MV-4-11 (cell line): ENCODE measurements at regions not wholly inside any gene's neighbourhood (a gene's known extent, or its start where the extent isn't known, plus 50 kb on each side); places are given as distances from the start of the nearest gene placed in this dataset.
A peak's percentile ranks its signal among the peaks of the same experiment; 100 is the strongest.

ENCODE experiments used
- DNase-seq: peaks from one replicate; lab custom pipeline; 2025; lab: John Stamatoyannopoulos, UW

DNA sequence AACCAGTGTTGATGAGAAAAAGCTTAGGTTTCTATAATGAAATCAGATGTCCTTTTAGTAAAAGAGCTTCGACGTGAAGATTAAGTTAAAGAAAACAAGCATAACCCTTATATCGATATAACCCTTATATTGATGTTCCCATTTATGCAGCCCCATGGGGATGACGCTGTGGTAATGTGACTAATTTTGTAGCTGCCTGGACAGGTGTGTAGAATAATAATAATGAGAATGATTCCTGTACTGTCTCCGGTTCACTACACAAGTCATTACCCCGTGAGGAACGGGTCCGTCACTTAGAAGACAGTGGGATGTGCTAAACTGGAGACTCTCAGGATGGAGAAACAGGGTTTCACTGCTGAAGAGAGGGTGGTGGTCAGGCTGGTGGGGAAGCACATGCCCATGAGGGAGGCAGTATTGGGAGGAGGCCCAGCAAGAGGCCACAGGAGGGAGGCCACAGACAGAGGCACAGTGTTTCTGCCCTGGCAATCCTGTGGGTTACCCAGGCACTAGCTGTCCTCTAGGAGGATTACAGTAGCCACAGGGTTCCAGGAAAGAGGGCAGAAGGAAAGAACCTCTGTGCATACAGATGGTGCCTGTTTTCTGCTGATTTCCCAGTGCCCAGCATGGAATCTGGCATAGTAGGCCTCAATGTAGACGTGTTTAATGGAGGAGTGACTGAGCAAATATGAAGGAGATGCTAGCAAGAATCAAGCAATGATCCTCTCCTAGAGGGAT is 191.1 kb upstream of the TSC22D2 start:
- DNase-seq = no peak

DNA sequence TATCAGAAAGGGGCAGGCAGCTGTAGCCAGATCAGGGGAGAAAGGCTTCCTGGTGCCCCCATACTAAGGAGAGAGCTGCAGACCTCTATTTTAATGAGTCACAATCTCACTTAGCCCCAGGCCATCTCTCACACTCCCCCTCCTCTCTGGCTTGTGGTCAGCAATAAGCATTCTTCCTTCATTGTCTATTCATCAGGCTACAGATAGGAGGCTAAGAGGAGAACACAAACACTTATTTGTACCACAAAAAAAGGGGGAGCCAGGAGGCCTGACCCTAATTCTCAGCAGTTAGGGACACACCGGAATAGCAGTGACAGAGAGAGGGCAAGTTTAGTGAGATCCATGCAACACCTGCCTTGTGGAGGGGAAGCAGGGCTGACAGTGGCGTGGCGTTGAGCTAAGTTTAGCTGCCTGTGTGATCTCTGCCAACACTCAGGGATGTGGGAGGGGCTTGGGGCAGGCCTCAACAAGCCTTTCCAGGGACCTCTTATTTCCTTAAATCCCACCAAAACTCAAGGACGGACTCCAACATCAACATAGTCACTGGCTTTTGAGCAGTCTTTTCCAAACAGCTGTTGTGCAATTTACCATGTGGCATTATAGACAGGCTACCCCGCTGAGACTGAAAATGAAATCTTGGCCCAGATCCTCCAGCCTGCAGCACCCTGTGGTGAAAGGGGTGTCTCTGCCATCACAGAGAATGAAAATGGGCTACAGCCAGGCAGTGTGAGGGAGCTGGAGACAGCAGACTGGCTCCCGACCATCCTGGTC is 191.9 kb upstream of the TSC22D2 start:
- peak; percentile 28 for DNase-seq

DNA sequence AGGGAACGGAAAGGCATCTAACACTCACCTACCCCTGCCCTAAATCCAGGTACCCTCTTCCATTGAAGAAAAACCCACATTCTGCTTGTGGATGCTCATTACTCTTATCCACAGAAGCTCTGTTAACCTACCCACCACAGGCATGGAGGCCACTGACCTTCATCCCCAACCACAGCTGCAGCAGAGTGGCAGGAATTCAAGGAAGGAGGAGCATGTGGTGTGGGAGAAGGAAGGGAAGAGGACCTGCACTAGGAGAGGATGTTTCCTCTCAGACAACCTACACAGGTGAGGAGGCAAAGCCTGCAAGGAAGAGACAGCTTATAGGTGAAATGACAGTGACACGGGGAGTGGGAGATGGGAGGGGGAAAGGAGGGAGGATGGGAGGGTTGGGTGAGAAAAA is 192.5 kb upstream of the TSC22D2 start:
- DNase-seq = no peak

DNA sequence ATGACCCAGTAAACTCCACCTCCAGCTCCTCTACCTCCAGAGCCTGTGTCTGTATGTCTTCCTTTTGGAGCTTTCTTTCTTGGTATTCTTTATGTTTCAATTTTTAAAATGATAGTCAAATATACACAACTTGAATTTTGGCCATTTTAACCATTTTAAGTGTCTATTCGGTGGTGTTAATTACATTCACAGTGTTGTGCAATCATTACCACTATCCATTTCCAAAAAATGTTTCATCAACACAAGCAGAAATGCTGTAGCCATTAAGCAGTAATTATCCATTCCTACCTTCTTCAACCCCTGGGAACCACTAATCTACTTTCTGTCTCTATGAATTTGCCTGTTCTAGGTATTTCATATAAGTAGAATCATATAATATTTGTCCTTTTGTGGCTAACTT is 194.5 kb upstream of the TSC22D2 start:
- no peak for DNase-seq

DNA sequence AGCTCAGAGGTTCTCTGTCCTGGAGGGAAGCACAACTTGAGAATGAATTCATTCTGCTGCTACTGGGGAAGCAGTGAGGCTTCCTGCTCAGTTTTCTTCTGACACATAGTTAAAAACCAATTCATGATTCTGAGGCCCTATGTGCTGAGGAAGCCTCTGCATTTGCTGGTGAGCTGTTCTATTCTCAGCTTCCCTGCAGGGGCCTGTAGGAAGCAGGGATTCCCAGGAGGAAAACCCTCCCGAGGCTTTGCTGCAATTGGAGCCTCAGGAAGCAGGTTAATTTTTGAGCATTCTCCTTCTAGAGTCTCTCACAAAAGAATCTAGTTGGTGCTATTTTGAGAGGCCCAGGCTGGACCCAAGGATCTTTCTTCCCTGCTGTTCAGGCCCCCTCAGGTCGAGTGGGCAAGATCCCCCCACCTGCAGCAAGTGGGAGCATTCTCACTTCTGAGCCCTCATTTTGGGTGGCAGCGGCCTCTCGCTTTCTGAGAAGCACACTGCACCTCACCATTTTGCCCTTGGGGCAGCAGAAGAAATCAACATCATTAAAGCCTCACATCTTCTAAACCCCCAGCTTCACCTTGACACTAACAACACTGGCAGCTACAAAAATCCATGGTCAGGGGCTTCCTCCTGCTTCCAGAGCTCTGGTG is 197.5 kb upstream of the TSC22D2 start:
- no peak for DNase-seq

DNA sequence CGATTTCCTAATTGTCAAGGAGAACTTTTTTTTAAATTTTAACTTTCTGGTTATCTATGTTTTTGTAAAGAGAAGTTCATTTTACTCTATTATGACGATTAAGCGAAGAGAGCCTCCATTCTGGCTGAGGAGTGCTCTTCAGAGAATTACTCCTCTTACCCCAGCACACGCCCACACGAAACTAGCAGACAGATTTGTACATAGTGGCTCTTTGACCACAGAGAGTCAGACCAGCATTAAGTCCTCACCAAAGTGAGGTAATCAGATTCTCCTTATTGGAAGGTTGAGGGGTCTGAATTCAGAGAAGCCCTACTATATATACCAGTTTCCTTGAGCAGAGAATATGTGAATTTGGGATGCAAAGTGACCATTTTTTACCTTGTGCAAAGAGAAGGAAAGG is 204.8 kb upstream of the TSC22D2 start:
- no peak for DNase-seq

DNA sequence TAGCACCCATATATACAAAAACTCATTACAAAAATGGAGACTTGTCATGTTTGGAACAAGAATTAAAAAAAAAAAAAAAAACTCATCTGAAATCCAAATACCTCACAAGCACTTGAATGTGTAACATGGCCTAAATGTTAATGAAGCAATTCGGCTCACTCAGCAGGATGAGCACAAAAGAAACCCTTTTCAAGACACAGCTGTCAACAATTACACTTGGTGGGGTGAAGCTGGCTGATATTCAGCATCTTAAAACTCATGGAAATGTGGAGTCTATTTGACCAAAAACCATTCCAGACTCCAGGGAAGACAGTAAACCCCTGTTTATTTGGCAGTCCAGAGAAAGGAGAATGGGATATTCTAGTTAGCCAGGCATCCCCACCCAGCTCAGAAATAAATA is 205.4 kb upstream of the TSC22D2 start:
- no peak for DNase-seq

DNA sequence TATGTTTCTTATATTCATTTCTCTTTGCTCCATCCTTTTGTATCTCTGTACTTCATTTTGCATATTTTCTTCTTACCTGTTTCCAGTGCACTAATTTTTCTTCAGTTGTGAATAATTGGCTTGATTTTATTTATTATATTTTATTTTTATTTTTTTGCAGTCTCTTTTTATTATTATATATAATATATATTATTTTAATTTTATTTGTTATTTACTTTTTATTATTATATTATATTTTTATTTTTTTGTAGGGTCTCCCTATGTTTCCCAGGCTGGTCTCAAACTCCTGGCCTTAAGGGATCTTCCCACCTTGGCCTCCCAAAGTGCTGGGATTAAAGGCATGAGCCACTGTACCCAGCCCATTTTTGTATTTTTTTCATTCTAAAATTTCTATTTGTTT is 213.1 kb upstream of the TSC22D2 start:
- no peak for DNase-seq

DNA sequence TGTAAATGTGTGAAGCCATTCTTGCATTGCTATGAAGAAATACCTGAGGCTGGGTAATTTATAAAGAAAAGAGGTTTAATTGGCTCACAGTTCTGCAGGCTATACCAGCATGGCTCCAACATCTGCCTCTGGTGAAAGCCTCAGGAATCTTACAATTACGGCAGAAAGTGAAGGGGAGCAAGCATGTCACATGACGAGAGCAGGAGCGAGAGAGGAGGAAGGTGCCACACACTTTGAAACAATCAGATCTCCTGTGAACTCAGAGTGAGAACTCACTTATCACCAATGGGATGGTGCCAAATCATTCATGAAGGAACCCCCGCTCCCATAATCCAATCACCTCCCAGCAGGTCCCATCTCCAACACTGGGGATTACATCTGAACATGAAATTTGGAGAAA is 213.6 kb upstream of the TSC22D2 start:
- DNase-seq = no peak

DNA sequence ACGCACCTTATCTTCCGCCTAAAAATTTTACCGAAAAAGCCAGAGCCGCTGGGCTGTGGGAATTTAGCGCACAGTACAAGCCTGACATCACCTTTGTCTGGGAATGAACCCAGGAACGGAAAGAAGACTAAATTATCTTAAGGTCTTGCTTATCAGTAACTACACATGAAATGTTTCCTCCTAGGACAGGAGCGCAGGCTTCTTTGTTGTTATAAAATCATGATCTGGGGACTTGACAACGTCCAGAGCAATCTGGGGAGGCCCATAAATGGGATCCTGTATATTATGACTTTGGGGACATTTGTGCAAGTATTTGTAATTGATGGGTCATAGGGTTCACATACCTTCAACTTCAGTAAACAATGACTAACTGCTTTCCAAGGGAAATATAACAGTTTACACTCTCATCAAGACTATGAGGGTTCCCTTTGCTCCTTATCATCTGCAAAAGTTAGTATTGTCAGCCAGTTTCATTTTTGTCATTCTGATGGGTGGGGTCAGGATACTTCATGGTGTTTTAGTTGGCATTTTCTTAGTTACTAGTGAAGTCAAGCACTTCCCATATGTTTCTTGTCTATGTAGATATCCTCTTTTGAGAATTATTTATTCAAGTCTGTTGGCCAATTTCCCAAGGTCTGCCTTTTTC is 213.9 kb upstream of the PFN2 start:
- no peak for DNase-seq

DNA sequence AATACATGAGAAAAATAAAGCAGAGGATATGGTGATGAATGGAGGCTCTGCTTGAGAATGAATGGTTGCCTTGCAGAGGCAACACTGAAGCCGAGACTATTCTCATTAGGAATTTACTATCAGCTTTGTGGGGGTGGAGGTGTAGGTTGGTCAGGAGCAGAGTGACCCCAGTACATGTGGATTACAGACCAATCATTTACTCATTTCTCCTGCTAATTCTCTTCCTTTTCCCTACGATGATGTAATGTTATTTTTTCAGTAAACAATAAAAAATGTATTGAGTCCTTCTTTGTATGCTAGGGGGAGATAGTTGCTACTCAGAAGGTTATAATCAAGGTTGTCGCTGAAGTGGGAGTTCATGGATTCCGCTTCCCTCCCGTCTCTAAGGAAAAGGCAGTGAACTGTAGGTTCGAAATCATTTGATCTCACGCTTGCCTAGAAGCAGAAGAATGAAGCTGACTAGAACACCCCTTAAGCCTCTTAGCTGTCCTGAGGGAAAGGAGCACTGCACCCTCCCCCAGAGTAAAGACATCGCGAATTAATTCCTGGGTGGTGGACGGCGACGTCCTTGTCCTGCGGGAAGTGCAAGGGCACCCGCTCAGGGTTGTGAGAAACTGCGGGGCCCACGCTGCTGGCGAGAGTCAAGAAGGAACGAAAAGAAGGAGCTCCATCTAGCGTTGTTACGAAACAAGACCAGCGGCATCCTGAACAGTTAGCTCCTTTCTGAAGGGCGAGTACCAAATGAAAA is 213.2 kb upstream of the PFN2 start:
- peak; percentile 34 for DNase-seq

DNA sequence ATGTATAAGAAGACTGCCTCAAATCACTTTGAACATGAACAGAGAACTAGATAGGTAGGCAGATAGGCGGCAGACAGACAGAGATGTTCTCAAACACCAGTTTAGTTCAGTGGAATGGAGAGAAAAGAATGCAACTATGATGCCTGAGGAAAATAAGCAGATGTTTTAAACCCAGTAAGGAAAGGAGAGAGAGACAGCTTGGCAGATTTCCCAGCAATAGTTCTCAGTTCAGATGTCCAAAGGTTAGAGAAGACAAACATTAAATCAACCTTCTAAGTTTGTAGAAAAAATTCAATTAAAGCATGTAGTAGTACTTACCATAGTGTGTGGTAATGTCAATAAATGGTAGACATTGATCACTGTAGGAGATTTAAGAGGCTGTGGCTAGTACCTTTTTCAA is 209.6 kb upstream of the PFN2 start:
- no peak for DNase-seq

DNA sequence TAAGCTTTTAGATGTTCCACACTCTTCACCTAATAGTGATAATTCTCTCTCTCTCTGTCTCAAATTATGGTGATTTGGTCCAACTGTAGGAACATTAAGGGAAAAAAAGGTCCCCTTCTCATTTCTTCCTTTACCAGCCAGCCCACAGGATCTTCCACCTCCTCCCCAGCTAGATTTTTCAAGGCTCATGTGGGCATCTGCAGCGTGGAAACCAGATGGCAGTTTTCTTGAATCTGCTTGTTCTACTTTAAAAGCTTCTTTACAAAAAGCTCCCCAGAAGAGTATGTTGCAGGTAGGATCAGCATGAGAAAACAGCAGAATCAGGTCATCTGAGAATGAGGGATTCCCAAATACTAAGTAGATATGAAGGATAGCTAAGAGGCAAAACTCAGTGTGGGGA is 208.6 kb upstream of the PFN2 start:
- no peak for DNase-seq

DNA sequence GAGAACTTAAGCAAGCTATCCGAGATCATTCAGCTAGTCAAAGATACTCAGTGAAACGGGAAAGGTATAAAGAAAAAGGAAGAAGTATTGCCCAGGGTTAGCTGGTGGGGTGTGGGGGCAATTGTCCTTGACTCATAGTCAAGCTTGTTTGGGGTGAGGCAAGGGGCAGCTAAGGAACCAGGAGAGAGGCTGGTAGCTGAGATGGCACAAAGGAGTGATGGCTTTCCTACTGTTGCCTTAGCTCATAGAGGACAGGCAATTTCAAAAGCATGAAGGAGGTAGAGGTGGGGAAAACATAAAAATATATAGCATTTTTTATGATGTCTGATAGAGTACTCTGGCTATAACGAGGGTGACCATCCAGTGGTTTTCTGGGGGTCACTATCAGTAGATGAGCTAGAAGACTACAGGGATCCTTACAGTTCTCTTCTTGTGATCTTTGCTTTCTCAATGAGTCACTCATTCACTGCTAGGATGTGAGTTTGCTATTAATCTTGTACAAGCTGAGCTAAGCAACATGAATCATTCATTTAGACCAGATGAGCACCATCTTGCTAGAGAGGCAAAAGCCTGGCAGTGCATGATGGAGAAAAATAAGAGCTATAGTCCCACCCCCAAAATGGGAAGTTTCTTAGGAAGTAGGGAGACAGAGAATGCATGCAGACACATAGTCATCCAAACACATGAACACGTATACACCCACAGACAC is 207.1 kb upstream of the PFN2 start:
- DNase-seq = no peak

DNA sequence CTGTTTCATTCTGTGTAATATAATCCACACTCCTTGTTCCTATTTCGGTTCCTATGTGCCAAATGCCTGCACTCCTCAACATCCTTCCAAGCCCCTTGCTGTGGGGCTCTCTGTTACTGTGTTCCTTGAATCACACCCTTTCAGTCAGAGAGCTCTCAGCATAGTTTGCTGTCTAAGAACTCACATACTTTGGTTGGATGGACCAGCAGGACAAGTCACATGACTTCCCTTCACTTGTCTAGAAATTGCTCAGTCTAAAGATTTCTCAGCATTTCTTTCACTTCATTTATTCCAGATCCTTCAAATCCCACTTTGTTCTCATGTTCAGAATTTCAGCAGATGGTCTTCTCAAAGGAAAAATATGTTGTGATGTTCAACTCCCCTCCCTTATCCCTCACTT is 203.5 kb upstream of the PFN2 start:
- DNase-seq = no peak

DNA sequence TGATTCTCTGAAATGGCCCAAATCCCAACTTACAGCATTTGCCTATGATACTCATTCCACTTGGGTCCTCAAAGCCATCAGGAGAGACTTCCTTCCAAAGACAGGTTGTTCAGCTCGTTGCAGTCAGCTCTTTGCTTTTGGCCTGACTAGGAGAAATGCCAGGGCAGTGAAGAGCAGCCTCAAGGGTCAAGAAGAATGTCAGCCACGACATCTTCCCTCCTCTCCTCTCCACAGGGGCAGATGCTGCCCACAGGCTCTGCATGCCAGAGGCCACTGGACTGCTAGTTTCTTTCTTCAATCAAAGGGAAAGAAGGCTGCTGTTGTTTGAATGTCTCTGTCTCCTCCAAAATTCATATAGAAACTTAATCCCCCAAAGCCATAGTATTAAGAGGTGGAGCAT is 201.7 kb upstream of the PFN2 start:
- DNase-seq = no peak

DNA sequence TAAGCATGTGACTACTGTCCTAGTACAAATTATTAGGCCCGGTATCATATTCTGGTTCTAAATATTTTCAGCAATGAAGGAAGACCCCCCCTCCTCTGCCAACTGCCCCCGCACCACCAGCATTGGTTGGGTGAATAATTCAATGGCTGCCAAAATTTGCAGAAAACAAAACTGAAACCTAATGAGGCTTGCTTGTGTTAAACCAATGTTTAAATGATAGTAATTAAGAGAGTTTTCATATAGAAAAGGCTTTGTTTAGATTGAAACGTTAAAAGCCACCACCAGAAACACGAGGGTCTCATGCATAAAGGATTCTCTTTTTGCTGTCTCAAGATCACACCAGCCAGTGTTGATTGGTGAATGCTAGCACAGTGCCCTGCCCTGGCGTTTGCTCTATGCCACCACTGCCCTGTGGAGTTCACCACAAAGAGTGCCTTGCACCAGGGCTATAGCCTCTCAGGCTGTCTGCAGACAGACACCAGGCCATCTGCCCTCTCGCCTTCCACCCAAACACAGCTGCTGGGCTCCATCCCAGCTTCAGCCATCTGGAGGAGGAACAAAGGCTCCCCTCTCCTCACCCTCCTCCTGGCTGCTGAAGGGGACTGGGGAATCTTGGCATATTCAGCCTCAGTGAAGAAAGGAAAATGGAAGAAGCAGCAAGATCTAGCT is 200.3 kb upstream of the PFN2 start:
- DNase-seq = no peak

DNA sequence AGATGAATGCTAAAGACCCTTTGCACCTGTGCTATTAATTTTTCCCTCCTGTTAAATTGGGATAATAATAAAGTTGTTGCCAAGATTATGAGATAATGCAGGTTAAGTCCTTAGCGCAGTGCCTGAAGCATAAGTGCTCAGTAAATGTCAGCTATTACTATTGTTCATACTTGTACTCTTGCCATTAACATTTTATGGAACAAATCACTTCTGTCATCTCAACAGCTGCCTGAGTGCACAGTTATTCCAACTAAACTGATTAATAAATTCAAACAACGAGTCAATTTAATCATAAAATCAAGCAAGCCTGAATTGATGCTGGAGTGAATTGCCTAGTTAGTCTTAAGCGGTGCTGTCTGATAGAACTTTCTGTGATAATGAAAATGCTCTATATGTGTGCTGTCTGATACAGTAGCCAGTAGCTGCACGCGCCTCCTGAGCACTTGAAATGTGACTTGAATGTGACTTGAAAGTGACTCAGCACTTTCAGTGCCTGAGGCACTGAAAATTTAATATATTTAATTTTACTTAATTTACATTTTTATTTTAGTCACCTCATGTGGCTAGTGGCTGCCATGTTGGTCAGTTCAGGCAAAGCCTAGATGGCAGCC is 198.7 kb upstream of the PFN2 start:
- no peak for DNase-seq

DNA sequence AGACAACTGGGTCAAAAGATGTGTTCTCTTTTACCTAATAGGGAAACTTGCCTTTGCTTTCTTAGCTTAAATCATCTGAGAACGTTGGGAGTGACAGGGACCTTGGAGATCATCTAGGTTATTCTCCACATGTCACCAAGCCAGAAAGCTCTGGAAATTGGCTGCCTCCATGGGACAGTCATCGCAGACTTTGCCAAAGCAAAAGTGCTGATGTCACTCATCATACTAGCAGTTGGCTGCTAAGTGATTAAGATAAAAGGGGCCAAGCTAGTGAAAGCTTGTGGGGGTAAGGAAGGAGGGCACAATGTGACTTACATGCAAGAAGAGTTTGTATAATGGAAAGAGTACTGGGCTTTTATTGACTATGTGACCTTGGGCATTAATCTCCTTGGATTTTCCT is 198.0 kb upstream of the PFN2 start:
- DNase-seq = no peak

DNA sequence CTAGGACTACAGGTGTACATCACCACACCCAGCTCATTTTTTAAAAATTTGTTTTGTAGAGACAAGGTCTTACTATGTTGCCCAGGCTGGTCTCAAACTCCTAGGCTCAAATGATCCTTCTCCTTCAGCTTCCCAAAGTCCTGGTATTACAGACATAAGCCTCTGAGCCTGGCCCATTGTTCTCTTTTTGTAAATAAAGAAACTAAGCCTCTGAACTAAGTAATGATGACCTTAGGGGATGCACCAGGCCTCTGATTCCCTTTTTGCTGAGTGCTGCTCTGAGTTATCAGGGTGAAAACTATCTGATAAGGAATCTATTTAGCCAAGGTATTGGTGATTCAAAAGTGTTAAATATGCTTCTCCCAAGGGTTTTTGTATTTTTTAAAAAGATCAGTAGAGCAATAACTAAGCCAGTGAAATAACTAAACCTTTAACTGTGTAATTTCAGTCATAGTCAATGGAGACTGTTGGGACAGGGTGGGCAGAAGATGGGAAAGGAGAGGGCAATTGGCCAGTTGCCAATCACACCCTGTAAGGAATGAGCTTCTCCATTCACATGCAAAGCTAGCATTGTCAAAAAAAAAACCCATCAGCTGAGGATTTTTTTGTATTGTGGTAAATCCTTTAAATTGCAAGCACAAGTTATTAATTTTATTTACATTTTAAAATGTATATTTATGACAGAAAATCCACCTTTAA is 194.8 kb upstream of the PFN2 start:
- no peak for DNase-seq
